Fibroblast of lung (primary cell): ENCODE measurements at regions not wholly inside any gene's neighbourhood (a gene's known extent, or its start where the extent isn't known, plus 50 kb on each side); places are given as distances from the start of the nearest gene placed in this dataset.

Experiments used
- DNase-seq, 2 donors: peaks; one replicate each; pipeline versions ENCODE4 v3.0.0 to v3.0.0-alpha.2; 2010; ENCODE audit warnings: low read depth in 2 of 2
- H2AFZ ChIP-seq: 2 replicates; pipeline ENCODE4 v1.5.1; 2012; ENCODE audit warnings: low read length, control low read depth, inconsistent platforms
- H3K27ac ChIP-seq: 2 replicates; pipeline ENCODE4 v1.5.1; 2011; ENCODE audit warnings: low read length, control low read depth; ENCODE audit not compliant: insufficient read depth
- H3K27me3 ChIP-seq: 2 replicates; pipeline ENCODE4 v1.5.1; 2011; ENCODE audit warnings: mild to moderate bottlenecking, low read length; ENCODE audit not compliant: control insufficient read depth, insufficient read depth
- H3K36me3 ChIP-seq: 2 replicates; pipeline ENCODE4 v1.5.1; 2011; ENCODE audit warnings: low read length; ENCODE audit not compliant: control insufficient read depth, insufficient read depth
- H3K4me1 ChIP-seq: 2 replicates; pipeline ENCODE4 v1.5.1; 2011; ENCODE audit warnings: low read length; ENCODE audit not compliant: control insufficient read depth, insufficient read depth; ENCODE audit errors: extremely low read depth
- H3K4me2 ChIP-seq: 2 replicates; pipeline ENCODE4 v1.5.1; 2011; ENCODE audit warnings: low read length, control low read depth; ENCODE audit not compliant: insufficient read depth; ENCODE audit errors: extremely low read depth
- H3K4me3 ChIP-seq, 4 experiments: fragments of 200-600 bp in 1 of 4; sonication (generic) in 1 of 4; replicated peaks in 1 of 4; 2 replicates each; pipeline ENCODE4 v1.5.1; 2011 to 2016; ENCODE audit warnings: low read length in 4 of 4, low read depth in 3 of 4, mild to moderate bottlenecking in 3 of 4, control low read depth in 2 of 4, inconsistent platforms in 1 of 4, mixed read lengths in 1 of 4; ENCODE audit not compliant: insufficient read depth in 1 of 4; ENCODE audit errors: control extremely low read depth in 1 of 4
- H3K79me2 ChIP-seq: 2 replicates; pipeline ENCODE4 v1.5.1; 2012; ENCODE audit warnings: mild to moderate bottlenecking, low read length, inconsistent platforms; ENCODE audit not compliant: control insufficient read depth, insufficient read depth
- H3K9ac ChIP-seq: 2 replicates; pipeline ENCODE4 v1.5.1; 2011; ENCODE audit warnings: mild to moderate bottlenecking, low read length, control low read depth; ENCODE audit not compliant: insufficient read depth
- H3K9me3 ChIP-seq: 2 replicates; pipeline ENCODE4 v1.5.1; 2012; ENCODE audit warnings: low read depth, low read length; ENCODE audit not compliant: control insufficient read depth, insufficient read depth
- H4K20me1 ChIP-seq: 2 replicates; pipeline ENCODE4 v1.5.1; 2011; ENCODE audit warnings: low read length; ENCODE audit not compliant: control insufficient read depth, insufficient read depth; ENCODE audit errors: extremely low read depth
- EZH2 ChIP-seq: IDR thresholded peaks from 2 replicates; pipeline ENCODE4 v1.5.1; 2012; ENCODE audit warnings: low read length, control low read depth, mild to moderate bottlenecking; ENCODE audit errors: missing control alignments
- TF ChIP-seq, protein P1 (sequence below), 2 donors: IDR thresholded peaks in 1 of 2; conservative IDR thresholded peaks in 1 of 2; 1 replicate in 1 of 2; 2 replicates in 1 of 2; pipeline ENCODE4 v1.5.1; 2011 to 2012; ENCODE audit warnings: low read length in 2 of 2, control low read depth in 1 of 2, inconsistent platforms in 1 of 2, low read depth in 1 of 2, mild to moderate bottlenecking in 1 of 2

DNA sequence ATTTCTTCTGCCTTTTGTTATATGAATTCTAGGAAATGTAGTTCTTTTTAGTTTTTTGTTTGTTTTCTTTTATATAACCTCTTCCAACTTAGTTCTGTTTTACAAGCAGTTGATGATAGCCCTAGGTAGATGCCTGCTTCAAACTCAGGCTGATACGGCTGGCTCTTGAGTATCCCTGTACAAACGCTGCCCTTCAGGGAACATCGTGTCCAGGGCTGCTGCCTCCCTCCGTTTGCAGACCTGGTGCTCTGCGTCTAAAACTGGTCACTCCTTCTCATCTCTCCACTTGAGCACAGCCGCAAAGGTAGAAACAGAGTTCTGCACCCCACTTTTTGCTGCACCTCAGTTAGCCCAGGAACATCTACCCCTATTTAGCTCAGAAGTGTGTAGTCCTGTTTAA lies 310.1 kb downstream of the PRL start:
- Histone ChIP-seq H3K27me3 (no peaks in the 10 kb centered on the region), H3K9me3 (no peaks in the 10 kb centered on the region), H3K79me2 (no peaks in the 10 kb centered on the region), H3K4me3 (no peak overlapping the region), H3K27ac (peak overlapping the region; percentile 26), H3K4me2 (no peak overlapping the region), H3K36me3 (no peaks in the 10 kb centered on the region), H4K20me1 (no peaks in the 10 kb centered on the region), H3K4me1 (peaks cover 5% of the 10 kb centered on the region), H3K9ac (no peak overlapping the region), H2AFZ (peak overlapping the region; percentile 86)
- no peak for DNase-seq
- TF ChIP-seq EZH2 = no peak
- TF ChIP-seq, protein P1, sequence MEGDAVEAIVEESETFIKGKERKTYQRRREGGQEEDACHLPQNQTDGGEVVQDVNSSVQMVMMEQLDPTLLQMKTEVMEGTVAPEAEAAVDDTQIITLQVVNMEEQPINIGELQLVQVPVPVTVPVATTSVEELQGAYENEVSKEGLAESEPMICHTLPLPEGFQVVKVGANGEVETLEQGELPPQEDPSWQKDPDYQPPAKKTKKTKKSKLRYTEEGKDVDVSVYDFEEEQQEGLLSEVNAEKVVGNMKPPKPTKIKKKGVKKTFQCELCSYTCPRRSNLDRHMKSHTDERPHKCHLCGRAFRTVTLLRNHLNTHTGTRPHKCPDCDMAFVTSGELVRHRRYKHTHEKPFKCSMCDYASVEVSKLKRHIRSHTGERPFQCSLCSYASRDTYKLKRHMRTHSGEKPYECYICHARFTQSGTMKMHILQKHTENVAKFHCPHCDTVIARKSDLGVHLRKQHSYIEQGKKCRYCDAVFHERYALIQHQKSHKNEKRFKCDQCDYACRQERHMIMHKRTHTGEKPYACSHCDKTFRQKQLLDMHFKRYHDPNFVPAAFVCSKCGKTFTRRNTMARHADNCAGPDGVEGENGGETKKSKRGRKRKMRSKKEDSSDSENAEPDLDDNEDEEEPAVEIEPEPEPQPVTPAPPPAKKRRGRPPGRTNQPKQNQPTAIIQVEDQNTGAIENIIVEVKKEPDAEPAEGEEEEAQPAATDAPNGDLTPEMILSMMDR (conservative IDR thresholded peaks at IDR 0.05 in 1 of 2, IDR thresholded peaks at IDR 0.05 in 1 of 2; ENCODE audit: low read depth in 1 of 2, low read length in 2 of 2) = no peak

DNA sequence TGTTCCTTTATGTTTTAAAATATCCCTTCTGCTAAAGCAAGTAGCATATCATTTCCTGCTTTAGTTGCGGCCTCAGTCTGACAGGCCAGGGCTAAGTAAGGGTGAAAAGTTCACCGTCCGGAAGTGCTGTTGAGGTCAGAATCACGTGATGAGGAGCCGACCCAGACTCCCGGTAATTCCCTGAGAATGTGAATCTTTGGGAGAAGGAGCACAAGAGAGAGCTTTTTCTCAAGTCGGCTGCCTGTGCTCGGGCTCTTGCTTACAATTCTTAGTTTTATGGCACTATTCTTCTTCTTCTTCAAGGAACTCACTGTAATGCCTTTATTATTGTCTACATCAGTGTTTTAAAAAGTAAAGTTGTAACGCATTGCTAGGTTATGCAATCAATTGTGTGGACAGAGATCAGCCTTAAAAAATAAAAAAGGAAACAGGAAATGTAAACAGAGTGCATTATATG lies 309.3 kb downstream of the PRL start:
- Histone ChIP-seq H3K4me3 (peak overlapping the region in 2 of 4 experiments; percentile 8 to 42), H2AFZ (peak overlapping the region; percentile 43), H3K9ac (no peak overlapping the region)

DNA sequence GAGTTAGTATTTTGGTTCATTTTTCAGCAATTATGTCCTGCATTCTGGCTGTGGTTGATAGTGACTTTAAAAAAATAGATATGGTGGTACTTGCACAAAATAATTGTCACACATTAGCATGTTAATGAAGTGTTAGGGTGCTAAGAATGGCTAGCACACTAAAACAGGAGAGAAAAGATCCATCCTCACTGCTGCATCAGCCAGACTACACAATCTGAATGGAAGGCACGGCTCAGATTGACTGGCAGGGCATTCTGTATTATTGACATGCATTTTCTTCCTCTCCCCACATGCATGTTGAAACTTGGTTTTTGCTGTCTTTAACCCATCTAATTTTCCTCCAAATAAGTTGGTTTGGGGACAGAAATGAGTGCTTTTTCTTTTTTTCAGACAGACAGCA lies 306.3 kb downstream of the PRL start:
- Histone ChIP-seq H3K36me3 (no peaks in the 10 kb centered on the region), H3K27ac (no peak overlapping the region), H3K27me3 (no peaks in the 10 kb centered on the region), H4K20me1 (no peaks in the 10 kb centered on the region), H3K9ac (no peak overlapping the region), H3K79me2 (no peaks in the 10 kb centered on the region), H2AFZ (no peak overlapping the region), H3K4me1 (peaks cover 5% of the 10 kb centered on the region), H3K4me2 (no peak overlapping the region), H3K9me3 (no peaks in the 10 kb centered on the region), H3K4me3 (no peak overlapping the region)
- DNase-seq = no peak
- TF ChIP-seq EZH2 = no peak
- TF ChIP-seq, protein P1 (conservative IDR thresholded peaks at IDR 0.05 in 1 of 2, IDR thresholded peaks at IDR 0.05 in 1 of 2; ENCODE audit: low read depth in 1 of 2, low read length in 2 of 2) = no peak

More for the DNA sequence above, 309.3 kb downstream of the PRL start:
- H3K79me2 ChIP-seq = no peaks in the 10 kb centered on the region
- no peaks in the 10 kb centered on the region for H3K9me3 ChIP-seq
- H3K4me1 ChIP-seq = peaks cover 5% of the 10 kb centered on the region
- peak; percentile 96 to 97 for DNase-seq
- H3K27ac ChIP-seq = peak overlapping the region; percentile 1
- H3K36me3 ChIP-seq = no peaks in the 10 kb centered on the region
- H3K27me3 ChIP-seq = no peaks in the 10 kb centered on the region
- H3K4me2 ChIP-seq = peak overlapping the region; percentile 51
- no peak for TF ChIP-seq EZH2
- TF ChIP-seq, protein P1 (conservative IDR thresholded peaks at IDR 0.05 in 1 of 2, IDR thresholded peaks at IDR 0.05 in 1 of 2; ENCODE audit: low read depth in 1 of 2, low read length in 2 of 2) = no peak
- H4K20me1 ChIP-seq = no peaks in the 10 kb centered on the region
